Panc1 (cell line): ENCODE measurements at regions not wholly inside any gene's neighbourhood (a gene's known extent, or its start where the extent isn't known, plus 50 kb on each side); places are given as distances from the start of the nearest gene placed in this dataset.

ENCODE experiments used
- ATAC-seq: fragments of 200-7000 bp; cut with Tn5 transposase; 2 replicates; pipeline ENCODE4 v1.9.1; 2020; ENCODE audit warnings: mild to moderate bottlenecking, moderate library complexity
- BruUV-seq: library from RNA; stranded (reverse); fragments of 400-500 nt; replicated peaks from 2 replicates; lab custom pipeline; 2021; lab: Mats Ljungman, UMichigan
- CTCF ChIA-PET: fragments of 300-600 bp; sonication (Branson Sonifier 250); formaldehyde crosslinking; loops from one replicate; lab custom pipeline; 2022; ENCODE audit warnings: antibody characterized with exemption; lab: Charles Lee
- POLR2A ChIA-PET: fragments of 300-600 bp; sonication (Branson Sonifier 250); formaldehyde crosslinking; loops from one replicate; lab custom pipeline; 2022; ENCODE audit warnings: antibody characterized with exemption; lab: Charles Lee
- DNase-seq: peaks from one replicate; pipeline ENCODE4 v3.0.0-alpha.2; 2010; ENCODE audit warnings: low read depth, low spot score
- H3K27ac ChIP-seq: 2 replicates; pipeline ENCODE4 v1.5.1; 2011; ENCODE audit warnings: mild to moderate bottlenecking, low read length, inconsistent platforms
- H3K27me3 ChIP-seq: fragments of 200-500 bp; sonication (Bioruptor generic); 2 replicates; pipeline ENCODE4 v1.6.0; 2014; ENCODE audit warnings: low read length, inconsistent platforms; ENCODE audit not compliant: control insufficient read depth, insufficient read depth
- H3K36me3 ChIP-seq: fragments of 200-500 bp; sonication (Bioruptor generic); 2 replicates; pipeline ENCODE4 v1.5.1; 2014; ENCODE audit warnings: inconsistent platforms, mild to moderate bottlenecking, low read length, moderate library complexity; ENCODE audit not compliant: control insufficient read depth, insufficient read depth
- H3K4me1 ChIP-seq: 2 replicates; pipeline ENCODE4 v1.5.1; 2011; ENCODE audit warnings: inconsistent platforms, mild to moderate bottlenecking, low read length, moderate library complexity; ENCODE audit not compliant: control insufficient read depth, insufficient read depth
- H3K4me3 ChIP-seq, 2 experiments: 2 replicates each; pipeline ENCODE4 v1.5.1; 2011 to 2012; ENCODE audit warnings: low read depth in 2 of 2, low read length in 2 of 2, mild to moderate bottlenecking in 2 of 2, inconsistent platforms in 1 of 2, moderate library complexity in 1 of 2
- H3K9me3 ChIP-seq: fragments of 200-500 bp; sonication (Bioruptor generic); 2 replicates; pipeline ENCODE4 v1.5.1; 2014; ENCODE audit warnings: low read depth, mild to moderate bottlenecking, inconsistent platforms, low read length, moderate library complexity; ENCODE audit not compliant: control insufficient read depth, insufficient read depth
- SIN3A ChIP-seq: IDR thresholded peaks from 2 replicates; pipeline ENCODE4 v1.6.1; 2012; ENCODE audit warnings: low read depth, mild to moderate bottlenecking, low read length, moderate library complexity, borderline replicate concordance; ENCODE audit not compliant: insufficient read depth
- TCF7L2 ChIP-seq: IDR thresholded peaks from 2 replicates; pipeline ENCODE4 v1.6.1; 2011; ENCODE audit warnings: mild to moderate bottlenecking, low read depth, low read length, inconsistent platforms
- in situ Hi-C: cut with HindIII; loops from 2 replicates; pipeline ENCODE4 v1.10.0; 2016; ENCODE audit warnings: low sequenced_read_pairs, low pct_unique_long_range_greater_than_20kb
- intact Hi-C: fragments of 100-400 bp; cut with micrococcal nuclease; formaldehyde crosslinking; loops from one replicate; pipeline ENCODE4 v1.10.0; 2022; ENCODE audit not compliant: unreplicated experiment
- TF ChIP-seq, protein P1 (sequence below): fragments of 450-650 bp; IDR thresholded peaks from 2 replicates; pipeline ENCODE4 v1.5.1; 2017; ENCODE audit warnings: mild to moderate bottlenecking
- TF ChIP-seq, protein P2 (sequence below), 2 experiments: IDR thresholded peaks; 2 replicates each; pipeline ENCODE4 v1.6.1; 2011 to 2012; ENCODE audit warnings: low read depth in 2 of 2, control low read depth in 1 of 2, low read length in 1 of 2, mild to moderate bottlenecking in 1 of 2, moderate library complexity in 1 of 2; ENCODE audit not compliant: insufficient read depth in 1 of 2

DNA sequence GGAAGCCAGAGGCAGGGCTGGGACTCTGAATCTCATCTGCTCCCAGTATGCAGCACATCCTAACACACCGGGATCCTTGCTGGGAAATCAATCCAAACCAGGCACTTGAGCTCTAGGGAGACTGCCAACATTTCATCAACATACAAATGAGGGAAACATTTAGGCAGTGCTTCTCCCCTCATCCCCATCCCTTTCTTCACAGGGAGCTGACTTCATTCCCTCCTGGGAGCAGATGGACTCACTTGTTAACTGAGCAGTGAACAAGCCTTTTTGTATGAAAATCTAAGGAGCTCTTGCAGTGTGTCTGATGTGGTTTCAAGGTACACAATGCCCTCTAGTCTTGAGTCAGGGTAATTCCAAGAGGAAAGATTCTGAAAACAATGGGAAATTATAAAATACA lies 96.3 kb downstream of the TMEM114 start:
- H3K36me3 ChIP-seq: no peaks in the 10 kb centered on the region
- no peak for DNase-seq
- H3K4me3 ChIP-seq: no peak overlapping the region
- no TSS peak for BruUV-seq
- ATAC-seq: peak; percentile 51; the same call in 1 of the 2 replicates
- TF ChIP-seq, protein P1, sequence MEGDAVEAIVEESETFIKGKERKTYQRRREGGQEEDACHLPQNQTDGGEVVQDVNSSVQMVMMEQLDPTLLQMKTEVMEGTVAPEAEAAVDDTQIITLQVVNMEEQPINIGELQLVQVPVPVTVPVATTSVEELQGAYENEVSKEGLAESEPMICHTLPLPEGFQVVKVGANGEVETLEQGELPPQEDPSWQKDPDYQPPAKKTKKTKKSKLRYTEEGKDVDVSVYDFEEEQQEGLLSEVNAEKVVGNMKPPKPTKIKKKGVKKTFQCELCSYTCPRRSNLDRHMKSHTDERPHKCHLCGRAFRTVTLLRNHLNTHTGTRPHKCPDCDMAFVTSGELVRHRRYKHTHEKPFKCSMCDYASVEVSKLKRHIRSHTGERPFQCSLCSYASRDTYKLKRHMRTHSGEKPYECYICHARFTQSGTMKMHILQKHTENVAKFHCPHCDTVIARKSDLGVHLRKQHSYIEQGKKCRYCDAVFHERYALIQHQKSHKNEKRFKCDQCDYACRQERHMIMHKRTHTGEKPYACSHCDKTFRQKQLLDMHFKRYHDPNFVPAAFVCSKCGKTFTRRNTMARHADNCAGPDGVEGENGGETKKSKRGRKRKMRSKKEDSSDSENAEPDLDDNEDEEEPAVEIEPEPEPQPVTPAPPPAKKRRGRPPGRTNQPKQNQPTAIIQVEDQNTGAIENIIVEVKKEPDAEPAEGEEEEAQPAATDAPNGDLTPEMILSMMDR: peak; percentile 21; the same call in 1 of the 2 replicates
- TF ChIP-seq, protein P2, sequence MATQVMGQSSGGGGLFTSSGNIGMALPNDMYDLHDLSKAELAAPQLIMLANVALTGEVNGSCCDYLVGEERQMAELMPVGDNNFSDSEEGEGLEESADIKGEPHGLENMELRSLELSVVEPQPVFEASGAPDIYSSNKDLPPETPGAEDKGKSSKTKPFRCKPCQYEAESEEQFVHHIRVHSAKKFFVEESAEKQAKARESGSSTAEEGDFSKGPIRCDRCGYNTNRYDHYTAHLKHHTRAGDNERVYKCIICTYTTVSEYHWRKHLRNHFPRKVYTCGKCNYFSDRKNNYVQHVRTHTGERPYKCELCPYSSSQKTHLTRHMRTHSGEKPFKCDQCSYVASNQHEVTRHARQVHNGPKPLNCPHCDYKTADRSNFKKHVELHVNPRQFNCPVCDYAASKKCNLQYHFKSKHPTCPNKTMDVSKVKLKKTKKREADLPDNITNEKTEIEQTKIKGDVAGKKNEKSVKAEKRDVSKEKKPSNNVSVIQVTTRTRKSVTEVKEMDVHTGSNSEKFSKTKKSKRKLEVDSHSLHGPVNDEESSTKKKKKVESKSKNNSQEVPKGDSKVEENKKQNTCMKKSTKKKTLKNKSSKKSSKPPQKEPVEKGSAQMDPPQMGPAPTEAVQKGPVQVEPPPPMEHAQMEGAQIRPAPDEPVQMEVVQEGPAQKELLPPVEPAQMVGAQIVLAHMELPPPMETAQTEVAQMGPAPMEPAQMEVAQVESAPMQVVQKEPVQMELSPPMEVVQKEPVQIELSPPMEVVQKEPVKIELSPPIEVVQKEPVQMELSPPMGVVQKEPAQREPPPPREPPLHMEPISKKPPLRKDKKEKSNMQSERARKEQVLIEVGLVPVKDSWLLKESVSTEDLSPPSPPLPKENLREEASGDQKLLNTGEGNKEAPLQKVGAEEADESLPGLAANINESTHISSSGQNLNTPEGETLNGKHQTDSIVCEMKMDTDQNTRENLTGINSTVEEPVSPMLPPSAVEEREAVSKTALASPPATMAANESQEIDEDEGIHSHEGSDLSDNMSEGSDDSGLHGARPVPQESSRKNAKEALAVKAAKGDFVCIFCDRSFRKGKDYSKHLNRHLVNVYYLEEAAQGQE (IDR thresholded peaks at IDR 0.05; ENCODE audit: insufficient read depth in 1 of 2, low read depth in 2 of 2, low read length in 1 of 2): no peak
- peaks cover 18% of the 10 kb centered on the region for H3K27me3 ChIP-seq
- H3K27ac ChIP-seq: no peak overlapping the region
- in situ Hi-C loops (no loop called here), intact Hi-C loops (no loop called here)
- ChIA-PET POLR2A (no interaction called here), CTCF (no interaction called here)
- H3K4me1 ChIP-seq: no peaks in the 10 kb centered on the region
- no peaks in the 10 kb centered on the region for H3K9me3 ChIP-seq

DNA sequence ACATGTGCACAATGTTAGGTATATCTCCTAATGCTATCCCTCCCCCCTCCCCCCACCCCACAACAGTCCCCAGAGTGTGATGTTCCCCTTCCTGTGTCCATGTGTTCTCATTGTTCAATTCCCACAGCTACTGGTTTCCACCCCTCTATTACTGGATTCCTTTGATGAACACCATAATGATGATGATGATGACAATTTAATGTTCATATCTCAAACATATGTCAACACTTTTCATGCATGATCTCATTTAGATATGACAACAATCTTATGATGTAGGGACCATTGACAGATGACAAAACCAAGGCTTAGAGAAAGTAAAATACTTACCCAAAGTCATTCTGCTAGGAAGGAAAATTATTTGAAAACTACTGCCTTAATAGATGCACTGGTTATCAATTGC lies 97.6 kb downstream of the TMEM114 start:
- DNase-seq: no peak
- BruUV-seq: no TSS peak
- no peaks in the 10 kb centered on the region for H3K4me1 ChIP-seq
- no peak overlapping the region for H3K4me3 ChIP-seq
- intact Hi-C loops: no loop called here
- H3K9me3 ChIP-seq: no peaks in the 10 kb centered on the region
- no peak overlapping the region for H3K27ac ChIP-seq
- H3K36me3 ChIP-seq: no peaks in the 10 kb centered on the region
- no peak for TF ChIP-seq SIN3A
- TF ChIP-seq, protein P2 (IDR thresholded peaks at IDR 0.05; ENCODE audit: insufficient read depth in 1 of 2, low read depth in 2 of 2, low read length in 1 of 2): no peak
- TF ChIP-seq TCF7L2: no peak
- TF ChIP-seq, protein P1: no peak
- in situ Hi-C loops: no loop called here
- ChIA-PET CTCF (no interaction called here), POLR2A (no interaction called here)
- H3K27me3 ChIP-seq: peaks cover 22% of the 10 kb centered on the region
- no peak for ATAC-seq
